GM12873 (cell line): ENCODE measurements at regions not wholly inside any gene's neighbourhood (a gene's known extent, or its start where the extent isn't known, plus 50 kb on each side); places are given as distances from the start of the nearest gene placed in this dataset.

Experiments used
- TF ChIP-seq, protein P1 (sequence below): IDR thresholded peaks from 2 replicates; pipeline ENCODE4 v1.5.1; 2012; ENCODE audit warnings: low read depth, mild to moderate bottlenecking, moderate library complexity, low read length, control low read depth; ENCODE audit not compliant: insufficient read depth; ENCODE audit errors: missing control alignments

DNA sequence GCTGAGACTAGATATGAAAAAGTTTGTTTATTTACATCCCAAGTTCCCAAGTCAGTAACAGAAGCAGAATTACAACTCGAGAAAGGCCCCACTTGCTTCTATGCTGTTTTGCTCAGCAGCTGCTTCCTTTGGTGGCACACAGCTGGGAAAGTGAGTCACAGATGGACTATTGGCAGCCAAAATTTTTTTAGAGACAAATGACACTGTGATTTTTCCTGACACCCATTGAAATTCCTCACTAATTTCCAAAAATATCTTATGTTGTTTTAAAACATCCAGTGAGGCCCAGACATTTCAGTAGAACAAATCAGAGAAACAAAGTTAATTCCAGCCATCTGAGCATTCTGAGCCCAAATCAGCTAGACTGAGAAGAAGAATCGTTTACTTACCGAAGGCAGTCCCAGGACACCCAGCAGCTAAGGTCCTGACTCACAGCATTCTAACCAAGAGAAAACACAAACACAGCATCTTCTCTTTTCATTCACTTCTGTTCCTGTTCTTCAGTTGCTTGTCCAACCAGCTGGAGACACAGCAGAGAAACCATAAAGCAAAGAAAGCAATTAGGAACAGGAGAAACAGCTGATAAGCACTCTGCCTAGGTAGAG, 188.3 kb downstream of the DAD1 start:
- TF ChIP-seq, protein P1, sequence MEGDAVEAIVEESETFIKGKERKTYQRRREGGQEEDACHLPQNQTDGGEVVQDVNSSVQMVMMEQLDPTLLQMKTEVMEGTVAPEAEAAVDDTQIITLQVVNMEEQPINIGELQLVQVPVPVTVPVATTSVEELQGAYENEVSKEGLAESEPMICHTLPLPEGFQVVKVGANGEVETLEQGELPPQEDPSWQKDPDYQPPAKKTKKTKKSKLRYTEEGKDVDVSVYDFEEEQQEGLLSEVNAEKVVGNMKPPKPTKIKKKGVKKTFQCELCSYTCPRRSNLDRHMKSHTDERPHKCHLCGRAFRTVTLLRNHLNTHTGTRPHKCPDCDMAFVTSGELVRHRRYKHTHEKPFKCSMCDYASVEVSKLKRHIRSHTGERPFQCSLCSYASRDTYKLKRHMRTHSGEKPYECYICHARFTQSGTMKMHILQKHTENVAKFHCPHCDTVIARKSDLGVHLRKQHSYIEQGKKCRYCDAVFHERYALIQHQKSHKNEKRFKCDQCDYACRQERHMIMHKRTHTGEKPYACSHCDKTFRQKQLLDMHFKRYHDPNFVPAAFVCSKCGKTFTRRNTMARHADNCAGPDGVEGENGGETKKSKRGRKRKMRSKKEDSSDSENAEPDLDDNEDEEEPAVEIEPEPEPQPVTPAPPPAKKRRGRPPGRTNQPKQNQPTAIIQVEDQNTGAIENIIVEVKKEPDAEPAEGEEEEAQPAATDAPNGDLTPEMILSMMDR: no peak

- TF ChIP-seq, protein P1: no peak
Measured at GRCh38 chr14:22399776-22400175, 189.2 kb downstream of the DAD1 start.

GRCh38 chr14:22397221-22397737, 191.7 kb downstream of the DAD1 start:
- TF ChIP-seq, protein P1: no peak

- TF ChIP-seq, protein P1: no peak
Measured at GRCh38 chr14:22395803-22396202, 193.2 kb downstream of the DAD1 start.

DNA sequence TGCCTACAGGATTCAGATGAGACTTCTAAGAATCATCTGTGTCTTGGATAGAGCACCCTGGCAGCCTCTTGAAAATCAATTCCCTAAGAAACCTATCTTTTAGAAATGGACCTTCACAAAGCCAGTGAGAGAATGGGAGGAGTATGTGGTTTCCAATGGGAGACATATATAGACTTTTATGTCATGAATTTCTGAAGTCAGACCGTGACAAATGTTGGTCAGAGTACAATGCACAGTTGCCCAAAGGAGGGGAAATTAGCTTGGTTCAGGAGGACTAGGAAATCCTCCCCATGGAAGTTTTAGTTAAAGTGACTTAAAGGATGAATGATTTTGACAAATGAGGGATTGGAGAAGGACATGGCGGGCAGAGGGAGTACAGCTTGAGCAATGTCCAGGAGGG, 194.4 kb downstream of the DAD1 start:
- TF ChIP-seq, protein P1: no peak

- TF ChIP-seq, protein P1: no peak
Measured at GRCh38 chr14:22393796-22394195, 195.2 kb downstream of the DAD1 start.

GRCh38 chr14:22391908-22392565, 197.0 kb downstream of the DAD1 start:
- TF ChIP-seq, protein P1: peak; percentile 79
